AG04450 (cell line): ENCODE measurements at regions not wholly inside any gene's neighbourhood (a gene's known extent, or its start where the extent isn't known, plus 50 kb on each side); places are given as distances from the start of the nearest gene placed in this dataset.

Source experiments
- CTCF ChIA-PET: fragments of 300-600, 350-600 bp; formaldehyde crosslinking; extraction: SDS; loops from one replicate; lab custom pipeline; 2022; ENCODE audit warnings: antibody characterized with exemption, inconsistent platforms; lab: Charles Lee
- POLR2A ChIA-PET: fragments of 350-600 bp; formaldehyde crosslinking; extraction: SDS; loops from one replicate; lab custom pipeline; 2021; ENCODE audit warnings: antibody characterized with exemption, inconsistent platforms; lab: Yijun Ruan, JAX
- DNase-seq: peaks from one replicate; pipeline ENCODE4 v3.0.0-alpha.2; 2011; ENCODE audit warnings: low read depth, low spot score
- H3K27ac ChIP-seq: one replicate; pipeline ENCODE4 v1.5.1; 2012; ENCODE audit warnings: low read depth, low read length, control low read depth
- H3K27me3 ChIP-seq: one replicate; pipeline ENCODE4 v1.6.0; 2012; ENCODE audit warnings: low read length; ENCODE audit not compliant: control insufficient read depth, insufficient read depth
- H3K4me3 ChIP-seq: 2 replicates; pipeline ENCODE4 v1.5.1; 2011; ENCODE audit warnings: mild to moderate bottlenecking, low read depth, low read length, control low read depth
- H3K9me3 ChIP-seq: 2 replicates; pipeline ENCODE4 v1.5.1; 2012; ENCODE audit warnings: low read length; ENCODE audit not compliant: control insufficient read depth, insufficient read depth
- TF ChIP-seq, protein P1 (sequence below): IDR thresholded peaks from 2 replicates; pipeline ENCODE4 v1.5.1; 2011; ENCODE audit warnings: low read depth, low read length, control low read depth, inconsistent platforms

DNA sequence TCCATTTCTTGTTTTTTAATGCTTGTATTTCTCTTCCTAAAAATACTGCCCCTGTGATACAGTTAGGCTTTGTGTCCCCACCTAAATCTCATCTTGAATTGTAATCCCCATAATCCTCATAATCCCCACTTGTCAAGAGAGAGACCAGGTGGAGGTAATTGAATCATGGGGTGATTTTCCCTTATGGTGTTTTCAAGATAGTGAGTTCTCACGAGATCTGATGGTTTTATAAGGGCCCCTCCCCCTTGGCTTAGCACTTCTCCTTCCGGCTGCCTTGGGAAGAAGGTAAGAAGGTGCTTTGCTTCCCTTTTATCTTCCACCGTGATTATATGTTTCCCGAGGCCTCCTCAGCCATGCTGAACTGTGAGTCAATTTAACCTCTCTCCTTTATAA, 227.4 kb downstream of the MAN2A1 start:
- Histone ChIP-seq H3K27ac (no peak overlapping the region), H3K27me3 (no peaks in the 10 kb centered on the region), H3K4me3 (no peak overlapping the region), H3K9me3 (no peaks in the 10 kb centered on the region)
- ChIA-PET CTCF (no interaction called here), POLR2A (no interaction called here)
- DNase-seq: no peak
- TF ChIP-seq, protein P1, sequence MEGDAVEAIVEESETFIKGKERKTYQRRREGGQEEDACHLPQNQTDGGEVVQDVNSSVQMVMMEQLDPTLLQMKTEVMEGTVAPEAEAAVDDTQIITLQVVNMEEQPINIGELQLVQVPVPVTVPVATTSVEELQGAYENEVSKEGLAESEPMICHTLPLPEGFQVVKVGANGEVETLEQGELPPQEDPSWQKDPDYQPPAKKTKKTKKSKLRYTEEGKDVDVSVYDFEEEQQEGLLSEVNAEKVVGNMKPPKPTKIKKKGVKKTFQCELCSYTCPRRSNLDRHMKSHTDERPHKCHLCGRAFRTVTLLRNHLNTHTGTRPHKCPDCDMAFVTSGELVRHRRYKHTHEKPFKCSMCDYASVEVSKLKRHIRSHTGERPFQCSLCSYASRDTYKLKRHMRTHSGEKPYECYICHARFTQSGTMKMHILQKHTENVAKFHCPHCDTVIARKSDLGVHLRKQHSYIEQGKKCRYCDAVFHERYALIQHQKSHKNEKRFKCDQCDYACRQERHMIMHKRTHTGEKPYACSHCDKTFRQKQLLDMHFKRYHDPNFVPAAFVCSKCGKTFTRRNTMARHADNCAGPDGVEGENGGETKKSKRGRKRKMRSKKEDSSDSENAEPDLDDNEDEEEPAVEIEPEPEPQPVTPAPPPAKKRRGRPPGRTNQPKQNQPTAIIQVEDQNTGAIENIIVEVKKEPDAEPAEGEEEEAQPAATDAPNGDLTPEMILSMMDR: no peak

DNA sequence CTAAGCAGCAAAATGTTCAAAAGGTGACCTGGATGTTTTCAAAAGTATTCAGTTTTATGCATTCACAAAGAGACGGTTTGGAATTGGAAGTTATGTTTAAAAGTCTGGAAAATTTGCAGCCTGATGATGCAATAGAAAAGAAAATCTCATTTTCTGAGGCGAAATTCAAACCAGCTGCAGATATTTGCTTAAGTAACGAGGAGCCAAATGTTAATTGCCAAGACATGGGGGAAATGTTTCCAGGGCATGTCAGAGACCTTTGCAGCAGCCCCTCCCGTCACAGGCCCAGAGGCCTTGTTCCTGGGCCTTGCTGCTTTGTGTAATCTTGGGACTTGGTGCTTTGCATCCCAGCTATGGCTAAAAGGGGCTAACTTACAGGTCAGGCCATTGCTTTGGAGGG, 228.2 kb downstream of the MAN2A1 start:
- no peaks in the 10 kb centered on the region for H3K27me3 ChIP-seq
- no peak for DNase-seq
- ChIA-PET CTCF (no interaction called here), POLR2A (no interaction called here)
- H3K27ac ChIP-seq: no peak overlapping the region
- no peak overlapping the region for H3K4me3 ChIP-seq
- TF ChIP-seq, protein P1: no peak
- H3K9me3 ChIP-seq: no peaks in the 10 kb centered on the region

DNA sequence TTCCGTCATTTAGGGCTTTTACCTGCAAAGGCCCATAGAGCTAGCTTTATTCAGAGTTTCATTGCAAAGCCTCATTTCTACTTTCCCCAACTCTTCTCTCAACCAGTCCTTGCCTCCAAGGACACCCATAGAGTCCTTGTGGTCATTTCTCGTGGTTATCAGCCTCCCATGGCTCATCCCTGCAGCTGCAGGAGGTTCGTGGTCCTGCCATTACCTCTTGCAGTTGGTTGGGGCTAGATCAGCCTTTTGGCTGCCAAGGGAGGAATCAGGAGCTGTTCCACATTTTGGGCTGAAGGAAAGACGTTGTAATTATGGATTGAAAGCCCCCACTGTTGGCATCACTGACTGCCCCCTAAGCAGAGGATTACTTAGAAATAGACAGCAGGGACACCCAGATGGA, 231.0 kb downstream of the MAN2A1 start:
- no peak for DNase-seq
- POLR2A ChIA-PET: no interaction called here
- Histone ChIP-seq H3K27ac (no peak overlapping the region), H3K9me3 (no peaks in the 10 kb centered on the region), H3K27me3 (peaks cover 2% of the 10 kb centered on the region), H3K4me3 (no peak overlapping the region)
- TF ChIP-seq, protein P1: no peak
- CTCF ChIA-PET: no interaction called here

DNA sequence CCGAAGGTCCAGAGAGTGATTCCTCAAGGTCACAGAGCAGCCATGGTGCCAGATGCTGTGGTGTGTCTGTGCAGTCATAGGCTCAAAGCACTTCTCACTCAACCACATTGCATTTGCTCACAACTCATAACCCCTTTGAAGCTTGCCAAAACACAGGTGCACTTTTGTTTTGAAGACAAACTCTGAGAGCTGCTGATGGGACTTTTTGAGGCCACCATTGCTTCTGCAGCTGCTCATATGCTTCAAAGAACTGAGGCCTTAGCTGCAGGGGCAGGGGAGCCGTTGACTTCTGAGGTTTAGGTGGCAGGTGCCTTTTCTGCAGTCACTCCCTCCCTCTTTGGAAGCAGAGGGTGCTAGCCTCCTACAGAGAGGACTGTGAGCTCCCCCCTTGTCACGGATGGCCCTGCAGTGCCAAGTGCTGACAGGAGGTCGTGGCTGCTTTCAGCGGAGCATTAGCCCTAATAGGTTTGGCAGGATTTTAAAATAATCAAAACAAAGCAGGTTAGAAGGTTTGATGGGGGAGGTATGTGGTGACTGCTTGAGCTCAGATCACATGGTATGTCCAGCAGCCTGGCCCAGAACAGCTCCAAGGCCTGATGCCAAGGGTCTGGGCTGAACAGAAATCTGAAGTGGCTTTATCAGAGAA, 232.1 kb downstream of the MAN2A1 start:
- H3K27ac ChIP-seq: no peak overlapping the region
- POLR2A ChIA-PET: no interaction called here
- no peak overlapping the region for H3K4me3 ChIP-seq
- no peak for DNase-seq
- no peaks in the 10 kb centered on the region for H3K9me3 ChIP-seq
- H3K27me3 ChIP-seq: peaks cover 2% of the 10 kb centered on the region
- TF ChIP-seq, protein P1: no peak
- CTCF ChIA-PET: no interaction called here

DNA sequence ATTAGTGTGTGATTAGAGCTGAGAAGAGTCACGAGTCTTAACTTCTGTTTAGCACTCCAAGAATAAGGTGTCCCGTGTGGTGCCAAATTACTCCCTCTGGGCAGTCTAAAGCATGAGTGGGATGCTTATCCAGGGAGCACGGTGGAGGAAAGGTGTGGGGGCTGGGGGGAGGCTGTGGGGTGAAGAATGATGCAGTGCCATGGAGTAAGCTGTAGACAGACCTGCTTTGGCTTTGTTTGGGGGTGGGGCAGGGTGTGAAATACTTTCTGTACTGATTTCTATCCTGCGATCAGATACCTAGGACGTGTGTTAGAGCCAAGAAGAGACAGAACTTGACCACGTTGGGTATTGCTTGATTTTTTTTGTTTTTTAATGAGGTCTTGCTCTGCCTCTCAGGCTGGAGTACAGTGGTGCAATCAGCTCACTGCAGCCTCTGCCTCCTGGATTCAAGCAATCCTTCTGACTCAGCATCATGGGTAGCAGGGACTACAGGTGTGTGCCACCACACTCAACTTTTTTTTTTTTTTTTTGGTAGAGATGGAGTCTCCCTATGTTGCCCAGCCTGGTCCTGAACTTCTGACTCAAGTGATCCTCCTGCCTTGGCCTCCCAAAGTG, 232.8 kb downstream of the MAN2A1 start:
- H3K27me3 ChIP-seq: peaks cover 2% of the 10 kb centered on the region
- H3K9me3 ChIP-seq: no peaks in the 10 kb centered on the region
- POLR2A ChIA-PET: no interaction called here
- CTCF ChIA-PET: no interaction called here
- H3K4me3 ChIP-seq: no peak overlapping the region
- H3K27ac ChIP-seq: no peak overlapping the region
- TF ChIP-seq, protein P1: no peak
- no peak for DNase-seq
